Suppressor macrophage treated with lipopolysaccharide for 4 hours (primary cell): ENCODE measurements at regions not wholly inside any gene's neighbourhood (a gene's known extent, or its start where the extent isn't known, plus 50 kb on each side); places are given as distances from the start of the nearest gene placed in this dataset.

Source experiments
- DNase-seq: peaks from one replicate; pipeline ENCODE4 v3.0.0-alpha.2; 2020

DNA sequence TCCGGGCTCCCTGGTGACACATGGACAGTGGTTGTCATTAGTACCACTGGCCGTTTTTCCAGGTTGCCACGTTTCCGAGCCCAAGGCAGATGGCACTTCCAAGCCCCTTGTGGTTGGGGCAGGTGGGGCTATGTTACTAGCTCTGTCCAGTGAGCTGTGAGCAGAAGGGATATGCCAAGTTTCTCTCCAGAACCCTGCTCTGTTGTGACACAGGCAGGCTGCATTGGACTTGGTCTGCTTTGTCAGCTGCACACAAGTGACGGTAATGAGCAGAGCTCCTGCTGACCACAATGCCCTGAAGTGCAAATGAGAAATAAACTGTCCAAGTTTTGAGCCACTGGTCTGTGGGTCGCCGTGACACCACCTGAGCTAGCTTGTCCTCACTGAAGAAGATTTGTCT, 118.8 kb downstream of the GYPC start:
- DNase-seq, result no peak

- no peak for DNase-seq
Observed at GRCh38 chr2:126775300-126775985, 119.5 kb downstream of the GYPC start.

- no peak for DNase-seq
Observed at GRCh38 chr2:126776255-126776654, 120.3 kb downstream of the GYPC start.

DNA sequence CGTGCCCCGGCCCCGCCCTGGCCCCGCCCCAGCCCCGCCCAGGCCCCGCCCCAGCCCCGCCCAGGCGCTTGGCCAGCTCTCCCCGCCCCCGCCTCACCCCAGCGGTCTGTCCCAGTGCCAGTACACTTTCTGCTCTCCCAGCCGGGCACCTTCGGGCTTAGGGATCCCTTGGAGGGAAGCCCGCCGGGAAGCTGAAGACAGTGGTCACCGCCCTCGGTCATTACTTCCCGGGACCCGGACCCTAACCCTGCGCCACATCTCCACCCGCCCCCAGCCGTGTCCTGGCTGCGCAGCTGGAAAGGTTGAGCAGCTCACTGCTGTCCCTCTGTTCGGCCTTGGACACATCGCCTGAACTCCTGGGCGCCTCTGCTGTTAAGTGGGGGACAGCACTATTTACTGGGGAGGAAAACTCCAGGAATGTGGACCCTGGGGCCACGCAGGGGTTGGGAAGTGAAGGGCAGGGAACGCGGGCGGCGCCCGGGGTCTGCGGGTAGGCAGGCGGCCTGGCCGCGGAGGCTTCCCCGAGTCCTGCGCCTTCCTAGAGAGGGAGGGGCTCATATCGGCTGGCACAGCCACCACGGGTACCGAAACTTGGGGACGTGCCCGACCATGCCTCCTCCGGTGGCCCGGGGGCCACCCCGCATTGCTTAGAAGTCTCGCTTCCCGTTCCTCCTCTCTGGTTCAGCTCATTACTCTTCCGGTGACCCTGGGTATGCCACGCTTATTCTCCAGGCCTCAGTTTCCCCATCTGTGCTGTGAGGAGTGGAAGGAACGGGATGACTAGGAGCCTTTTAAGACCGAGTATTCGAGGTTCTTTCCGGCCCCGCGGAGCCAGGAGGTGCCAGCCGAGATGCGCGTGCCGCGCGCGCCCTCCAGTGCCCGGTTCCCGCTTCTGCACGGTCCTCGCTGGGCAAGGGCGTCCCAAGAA, 121.0 kb downstream of the GYPC start:
- DNase-seq, result peak; percentile 88

- no peak for DNase-seq
Observed at GRCh38 chr2:126777620-126777978, 121.1 kb upstream of the TEX51 start.

DNA sequence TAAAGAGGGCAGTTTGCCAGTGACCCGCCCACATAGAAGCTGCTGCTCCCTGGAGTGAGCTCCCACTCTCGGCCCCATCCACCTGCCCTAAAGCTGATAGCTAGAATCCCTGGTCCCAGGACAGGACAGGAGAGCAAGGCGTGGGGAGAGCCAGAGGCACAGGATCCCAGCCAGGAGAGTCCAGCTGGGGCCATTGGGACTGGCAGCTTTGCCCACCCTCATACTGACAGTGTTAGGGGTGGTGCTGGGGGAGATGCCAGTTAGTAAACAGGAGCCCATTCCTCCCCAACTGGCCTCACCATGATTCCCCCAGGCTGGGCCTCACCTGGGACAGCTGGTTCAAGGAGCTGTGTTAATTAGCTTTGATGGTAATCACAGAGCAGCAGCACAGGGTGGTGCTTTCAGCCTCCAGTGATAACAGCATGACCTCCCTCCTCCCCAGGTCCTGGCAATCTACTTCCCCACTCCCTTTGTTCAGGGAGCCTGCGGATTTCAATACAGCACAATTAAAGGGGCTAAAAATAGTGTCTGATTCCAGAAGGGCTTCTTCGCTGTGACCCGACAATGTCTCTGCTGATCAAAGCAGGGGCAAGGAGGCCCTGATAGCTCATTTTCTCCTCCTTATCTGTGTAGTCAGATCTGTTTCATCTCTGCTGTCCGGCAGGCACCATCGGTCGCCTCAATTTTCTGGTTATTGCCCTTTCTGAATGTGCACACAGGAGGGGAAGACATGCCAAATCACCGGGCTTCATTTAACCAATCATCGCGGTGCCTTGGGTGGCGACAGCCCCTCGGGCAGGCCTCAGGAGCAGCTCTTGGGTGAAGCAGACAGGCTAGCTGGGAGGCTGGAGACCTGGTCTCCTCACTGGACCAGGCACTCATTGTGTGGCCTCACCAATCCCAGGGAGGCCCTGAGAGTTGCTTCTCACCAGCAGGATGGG, 119.9 kb upstream of the TEX51 start:
- DNase-seq, result no peak

GRCh38 chr2:126781206-126781605, 117.5 kb upstream of the TEX51 start:
- no peak for DNase-seq

DNA sequence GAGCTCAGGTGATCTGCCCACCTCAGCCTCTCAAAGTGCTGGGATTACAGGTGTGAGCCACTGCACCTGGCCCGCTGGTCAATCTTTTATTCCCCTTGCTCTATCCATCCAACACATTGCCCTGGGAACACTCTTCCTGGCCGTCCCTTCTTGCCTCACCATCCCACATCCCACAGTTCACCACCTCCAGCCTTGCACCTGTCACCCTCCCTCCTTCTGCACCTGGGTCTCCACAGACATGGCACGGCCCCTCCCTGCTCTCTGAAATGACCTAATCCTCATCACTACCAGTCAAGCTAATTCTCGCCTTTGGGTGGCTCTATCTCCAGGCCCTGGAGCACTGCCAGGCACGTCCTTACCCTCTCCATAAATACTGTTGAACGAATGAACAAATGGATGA, 116.9 kb upstream of the TEX51 start:
- DNase-seq, result no peak

DNA sequence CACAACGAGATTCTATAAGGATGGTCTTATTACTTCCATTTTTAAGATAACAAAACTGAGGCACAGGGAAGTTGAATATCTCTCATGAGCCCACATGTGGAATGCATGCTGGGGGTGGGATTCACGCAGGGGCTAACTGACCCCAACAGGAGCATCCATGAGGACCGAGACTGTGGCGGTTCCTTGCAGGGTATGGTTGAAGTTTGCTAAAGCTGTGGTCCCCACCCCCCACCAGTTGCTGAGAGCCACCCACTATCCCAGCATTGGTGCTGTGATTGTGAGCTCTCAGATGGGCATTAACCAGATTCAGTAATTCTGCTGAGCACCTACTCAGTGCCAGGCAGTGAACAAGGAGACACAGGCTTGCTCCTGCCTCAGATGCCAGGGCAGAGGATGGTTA, 116.0 kb upstream of the TEX51 start:
- DNase-seq, result no peak

DNA sequence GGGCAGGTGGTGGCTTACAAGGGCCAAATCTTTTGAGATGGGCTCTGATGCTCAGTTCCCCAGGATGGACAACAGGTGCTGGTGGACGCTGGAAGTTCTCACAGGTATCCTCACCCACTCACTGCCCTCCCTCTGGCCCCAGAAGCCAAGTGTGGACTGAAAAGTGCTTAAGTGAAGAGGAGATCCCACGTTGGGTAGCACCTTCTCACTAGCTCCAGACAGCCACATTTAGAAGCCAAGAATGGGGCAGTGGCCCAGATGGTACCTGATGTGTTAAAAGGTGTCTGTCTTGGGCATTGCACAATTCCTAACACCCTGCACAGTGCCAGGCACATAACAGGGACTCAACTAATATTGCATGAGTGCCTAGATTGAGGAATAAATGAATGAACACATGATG, 115.3 kb upstream of the TEX51 start:
- no peak for DNase-seq

GRCh38 chr2:126784045-126784444, 114.6 kb upstream of the TEX51 start:
- DNase-seq, result no peak

- DNase-seq, result no peak
Observed at GRCh38 chr2:126784621-126785020, 114.1 kb upstream of the TEX51 start.

DNA sequence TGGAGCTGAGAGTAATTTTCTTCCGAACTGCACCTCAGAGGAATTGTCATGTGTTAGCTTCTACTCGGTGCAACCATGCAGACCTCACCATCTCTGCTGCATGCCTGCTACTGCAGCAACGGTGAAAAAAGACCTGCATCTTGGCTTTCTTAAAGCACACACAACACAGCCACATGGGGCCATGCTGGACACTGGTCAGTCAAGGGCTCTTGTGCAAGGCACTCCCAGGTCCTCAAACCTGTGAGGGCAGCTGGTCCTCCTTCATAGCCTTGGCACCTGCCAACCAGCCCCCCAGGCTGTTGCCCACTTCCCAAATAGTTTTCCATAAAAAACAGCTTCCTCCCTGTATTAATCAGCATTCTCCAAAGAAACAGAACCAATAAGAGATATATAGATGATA, 113.5 kb upstream of the TEX51 start:
- DNase-seq, result no peak

DNA sequence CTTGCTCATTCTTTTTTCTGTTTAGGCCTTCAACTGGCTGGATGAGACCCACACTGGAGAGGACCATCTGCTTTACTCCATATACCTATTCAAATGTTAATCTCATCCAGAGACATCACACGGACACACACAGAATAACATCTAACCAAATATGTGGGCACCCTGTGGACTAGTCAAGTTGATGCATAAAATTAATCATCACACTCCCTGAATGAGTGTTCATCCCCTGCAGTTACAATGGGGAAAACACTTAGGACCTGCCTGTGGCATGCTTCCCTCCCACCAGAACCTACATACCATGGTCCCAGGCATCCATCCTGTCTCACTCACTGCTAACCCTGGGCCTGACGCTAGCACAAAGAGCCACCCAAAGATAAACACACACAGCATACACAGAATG, 112.8 kb upstream of the TEX51 start:
- no peak for DNase-seq

GRCh38 chr2:126786765-126787164, 111.9 kb upstream of the TEX51 start:
- DNase-seq, result no peak

- DNase-seq, result no peak
Observed at GRCh38 chr2:126787289-126787688, 111.4 kb upstream of the TEX51 start.

GRCh38 chr2:126788113-126788512, 110.6 kb upstream of the TEX51 start:
- no peak for DNase-seq

GRCh38 chr2:126788652-126789051, 110.0 kb upstream of the TEX51 start:
- no peak for DNase-seq

DNA sequence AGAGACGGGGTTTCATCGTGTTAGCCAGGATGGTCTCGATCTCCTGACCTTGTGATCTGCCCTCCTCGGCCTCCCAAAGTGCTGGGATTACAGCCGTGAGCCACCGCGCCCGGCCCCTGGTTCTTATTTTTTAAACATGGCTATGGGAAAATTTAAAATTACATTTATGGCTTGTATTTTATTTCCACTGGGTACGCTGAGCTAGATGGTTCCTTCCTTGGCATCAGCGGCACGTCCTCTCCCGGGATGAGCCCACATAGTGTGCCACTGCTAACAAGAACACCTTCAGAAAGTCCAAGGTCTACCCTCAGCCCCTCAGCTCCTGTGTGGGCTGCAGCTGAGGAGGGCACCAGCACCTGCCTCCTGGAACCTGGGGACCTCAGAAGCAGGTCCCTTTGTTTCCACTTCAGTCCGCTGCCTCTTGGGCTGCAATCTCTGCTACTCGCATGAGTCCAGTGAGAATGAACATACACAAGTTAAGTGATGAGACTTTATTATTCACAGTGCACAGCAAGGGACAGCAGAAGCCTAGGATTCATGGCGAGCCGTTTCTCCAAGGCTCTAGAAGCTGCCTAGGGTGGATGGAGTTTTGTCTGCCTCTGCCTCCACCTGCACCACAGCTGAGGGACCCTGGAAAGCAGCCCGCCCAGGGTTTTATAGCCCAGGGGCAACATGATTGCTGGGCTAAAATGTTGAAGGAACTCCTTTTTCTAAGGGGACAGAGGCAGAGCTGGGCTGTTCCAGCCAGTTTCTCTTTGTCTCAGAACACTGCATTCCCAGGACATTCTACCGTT, 107.5 kb upstream of the TEX51 start:
- DNase-seq, result no peak

- no peak for DNase-seq
Observed at GRCh38 chr2:126792186-126792585, 106.5 kb upstream of the TEX51 start.

- DNase-seq, result no peak
Observed at GRCh38 chr2:126792993-126793392, 105.7 kb upstream of the TEX51 start.

DNA sequence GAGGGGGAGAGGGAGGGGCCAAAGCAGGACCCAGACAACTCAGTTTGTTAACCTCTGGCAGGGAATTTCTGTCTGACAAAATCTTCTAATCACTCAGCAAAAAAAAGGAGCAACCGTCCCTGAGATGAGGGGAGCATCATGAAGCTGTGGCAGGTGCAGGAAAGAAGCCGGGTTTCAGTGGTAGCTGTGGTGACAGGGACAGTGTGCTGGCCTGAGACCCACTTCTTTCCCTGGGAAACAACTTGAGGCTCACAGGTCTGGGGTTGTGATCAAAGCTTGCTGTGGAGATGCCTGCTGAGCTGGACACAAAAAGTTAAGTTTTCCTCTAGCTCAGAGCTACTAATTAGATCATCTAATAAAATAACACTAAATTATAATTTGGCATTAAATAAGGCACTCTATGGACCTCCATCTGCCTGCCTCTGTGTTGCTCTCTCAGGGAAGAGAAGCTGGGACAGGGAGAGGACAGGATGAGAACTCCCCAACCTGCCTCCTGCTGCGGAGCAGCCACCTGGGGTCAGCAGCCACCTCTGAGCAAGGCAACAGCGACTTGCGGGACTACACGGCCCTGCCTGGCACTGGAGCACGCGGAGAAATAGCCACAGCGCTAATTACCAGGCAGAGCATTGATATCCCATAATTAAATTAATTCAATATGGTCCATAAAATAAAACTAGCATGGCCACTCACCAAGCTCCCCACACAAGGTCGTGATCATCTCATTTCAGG, 104.6 kb upstream of the TEX51 start:
- DNase-seq, result no peak
